HepG2 (cell line): ENCODE measurements at regions not wholly inside any gene's neighbourhood (a gene's known extent, or its start where the extent isn't known, plus 50 kb on each side); places are given as distances from the start of the nearest gene placed in this dataset.

Source experiments
- ATAC-seq: fragments of 200-7000 bp; cut with Tn5 transposase; 3 replicates; pipeline ENCODE4 v1.9.1; 2020; ENCODE audit warnings: mild to moderate bottlenecking, moderate library complexity
- BruUV-seq: library from RNA; stranded (reverse); fragments of 400-500 nt; replicated peaks from 2 replicates; lab custom pipeline; 2021; lab: Mats Ljungman, UMichigan
- CTCF ChIA-PET: fragments of 300-600 bp; formaldehyde crosslinking; extraction: SDS; loops from one replicate; lab custom pipeline; 2021; ENCODE audit warnings: low total read pairs, inconsistent platforms, low intra/inter-chr PET ratio; lab: Yijun Ruan, JAX
- POLR2A ChIA-PET: fragments of 350-600 bp; sonication (Branson Sonifier 250); formaldehyde crosslinking; loops from one replicate; lab custom pipeline; 2020; ENCODE audit warnings: antibody characterized with exemption, inconsistent platforms; lab: Yijun Ruan, JAX
- DNase-seq: peaks from one replicate; pipeline ENCODE4 v3.0.0-alpha.2; 2015; ENCODE audit warnings: low spot score
- FAIRE-seq: peaks from 3 replicates; lab custom pipeline; 2011; peaks lifted over from hg19 to GRCh38; lab: Jason Lieb, UNC
- H2AFZ ChIP-seq: one replicate; pipeline ENCODE4 v1.6.1; 2011; ENCODE audit warnings: low read length, inconsistent platforms
- H3K27ac ChIP-seq: fragments of 300-600 bp; 3 replicates; pipeline ENCODE4 v1.8.0; 2011; ENCODE audit warnings: mixed run types, mild to moderate bottlenecking, mixed read lengths, low read length, inconsistent platforms; ENCODE audit not compliant: insufficient read depth; ENCODE audit errors: extremely low read length
- H3K27me3 ChIP-seq, 2 experiments: fragments of 200-600 bp in 1 of 2; 2 replicates in 1 of 2; 3 replicates in 1 of 2; pipeline versions ENCODE4 v1.6.0 to v1.8.0; 2011; ENCODE audit warnings: low read length in 2 of 2, mild to moderate bottlenecking in 2 of 2, moderate library complexity in 2 of 2, inconsistent platforms in 1 of 2; ENCODE audit not compliant: insufficient read depth in 2 of 2, control insufficient read depth in 1 of 2
- H3K36me3 ChIP-seq, 2 experiments: fragments of 200-600 bp in 1 of 2; replicated peaks in 1 of 2; 2 replicates in 1 of 2; 3 replicates in 1 of 2; pipeline versions ENCODE4 v1.5.1 to v1.8.0; 2011; ENCODE audit warnings: low read length in 2 of 2, inconsistent platforms in 1 of 2; ENCODE audit not compliant: insufficient read depth in 2 of 2, control insufficient read depth in 1 of 2
- H3K4me1 ChIP-seq: 2 replicates; pipeline ENCODE4 v1.5.1; 2012; ENCODE audit warnings: low read length, inconsistent platforms; ENCODE audit not compliant: insufficient read depth
- H3K4me2 ChIP-seq: 2 replicates; pipeline ENCODE4 v1.6.0; 2011; ENCODE audit warnings: low read depth, low read length, inconsistent platforms
- H3K4me3 ChIP-seq, 3 experiments: fragments of 200-600 bp in 1 of 3; sonication (generic), shearing (Covaris generic) in 1 of 3; replicated peaks in 1 of 3; 2 replicates each; pipeline ENCODE4 v1.5.1; 2011 to 2016; ENCODE audit warnings: low read length in 3 of 3, inconsistent platforms in 2 of 3, low read depth in 2 of 3, mild to moderate bottlenecking in 2 of 3, control low read depth in 1 of 3, mixed read lengths in 1 of 3; ENCODE audit not compliant: insufficient read depth in 1 of 3
- H3K79me2 ChIP-seq: one replicate; pipeline ENCODE4 v1.6.1; 2011; ENCODE audit warnings: low read length, inconsistent platforms; ENCODE audit not compliant: insufficient read depth
- H3K9ac ChIP-seq: 2 replicates; pipeline ENCODE4 v1.6.0; 2011; ENCODE audit warnings: mild to moderate bottlenecking, low read depth, low read length, inconsistent platforms; ENCODE audit not compliant: insufficient read depth
- H3K9me3 ChIP-seq: 2 replicates; pipeline ENCODE4 v1.5.1; 2012; ENCODE audit warnings: mild to moderate bottlenecking, low read length
- H4K20me1 ChIP-seq: 2 replicates; pipeline ENCODE4 v1.6.0; 2011; ENCODE audit warnings: inconsistent platforms, mild to moderate bottlenecking, low read length, moderate library complexity; ENCODE audit not compliant: insufficient read depth
- AKNA ChIP-seq: sonication (generic); formaldehyde crosslinking; IDR thresholded peaks from 2 replicates; pipeline ENCODE4 v1.4.0; 2020; ENCODE audit warnings: missing genetic modification reagents, borderline replicate concordance
- ESRRA ChIP-seq: sonication (generic); formaldehyde crosslinking; IDR thresholded peaks from 2 replicates; pipeline ENCODE4 v1.5.1; 2020; ENCODE audit warnings: mild to moderate bottlenecking, low read depth, missing genetic modification reagents
- PHF21A ChIP-seq: sonication (generic); formaldehyde crosslinking; IDR thresholded peaks from 2 replicates; pipeline ENCODE4 v1.5.0; 2020; ENCODE audit warnings: mild to moderate bottlenecking, missing genetic modification reagents
- PRDM10 ChIP-seq: sonication (generic); formaldehyde crosslinking; IDR thresholded peaks from 2 replicates; pipeline ENCODE4 v1.4.0; 2020; ENCODE audit warnings: low read depth, missing genetic modification reagents
- REST ChIP-seq, 2 experiments: IDR thresholded peaks; 2 replicates each; pipeline ENCODE4 v1.6.1; 2011 to 2012; ENCODE audit warnings: low read length in 2 of 2, borderline replicate concordance in 1 of 2, low read depth in 1 of 2, mild to moderate bottlenecking in 1 of 2, moderate library complexity in 1 of 2
- TBP ChIP-seq: sonication (generic); formaldehyde crosslinking; IDR thresholded peaks from 2 replicates; pipeline ENCODE4 v1.5.0; 2020; ENCODE audit warnings: missing genetic modification reagents
- ZBTB21 ChIP-seq: sonication (generic); formaldehyde crosslinking; IDR thresholded peaks from 2 replicates; pipeline ENCODE4 v1.4.0; 2020; ENCODE audit warnings: missing genetic modification reagents
- ZFP62 ChIP-seq: sonication (generic); formaldehyde crosslinking; IDR thresholded peaks from 2 replicates; pipeline ENCODE4 v1.4.0; 2020; ENCODE audit warnings: missing genetic modification reagents
- ZNF710 ChIP-seq: sonication (generic); formaldehyde crosslinking; IDR thresholded peaks from 2 replicates; pipeline ENCODE4 v1.5.0; 2020; ENCODE audit warnings: mild to moderate bottlenecking, missing genetic modification reagents, borderline replicate concordance
- WGBS: methylation state at CpG from one replicate; pipeline ENCODE4 v1.1.6; 2017; ENCODE audit warnings: low lambda C conversion rate; 5-methylcytosine and 5-hydroxymethylcytosine counted together
- in situ Hi-C: cut with HindIII; loops from 2 replicates; pipeline ENCODE4 v1.10.0; 2017; ENCODE audit warnings: low pct_unique_long_range_greater_than_20kb; ENCODE audit not compliant: extremely low pct_ligation_motif_present
- intact Hi-C: fragments of 100-400 bp; cut with micrococcal nuclease; formaldehyde crosslinking; loops from one replicate; pipeline ENCODE4 v1.10.0; 2022; ENCODE audit not compliant: unreplicated experiment

DNA sequence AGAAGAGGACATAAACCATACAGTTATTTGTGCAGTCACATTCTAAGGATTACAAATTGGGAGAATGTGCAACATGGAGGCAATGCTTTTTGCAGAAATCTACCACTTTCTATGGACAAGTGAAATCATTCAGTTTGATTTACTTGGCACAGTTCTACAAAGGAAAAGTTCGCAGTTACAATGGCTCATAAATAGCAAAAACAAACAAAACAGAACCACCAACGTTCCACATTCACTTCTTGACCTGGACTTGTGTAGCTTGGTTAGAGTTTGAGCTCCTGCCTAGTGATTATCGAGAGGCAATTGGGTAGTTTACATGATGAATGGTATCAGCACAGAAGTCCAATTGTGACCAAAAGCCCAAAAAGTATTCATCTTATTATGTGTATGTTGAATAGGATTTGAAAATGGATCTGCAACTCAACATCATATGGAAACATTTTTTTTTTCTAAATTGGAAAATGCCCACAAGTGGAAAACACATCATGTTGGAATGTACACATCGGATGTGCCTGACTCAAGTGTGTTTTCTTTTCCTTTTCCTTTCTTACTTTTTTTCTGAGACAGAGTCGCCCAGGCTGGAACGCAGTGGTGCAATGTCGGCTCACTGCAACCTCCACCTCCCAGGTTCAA, 123.8 kb downstream of the LUZP4 start:
- Histone ChIP-seq H3K27me3 (no peaks in the 10 kb centered on the region), H4K20me1 (no peaks in the 10 kb centered on the region), H3K4me2 (no peak overlapping the region), H3K9me3 (no peaks in the 10 kb centered on the region), H3K27ac (no peak overlapping the region), H3K9ac (no peak overlapping the region), H3K4me3 (no peak overlapping the region), H3K4me1 (no peaks in the 10 kb centered on the region), H3K79me2 (no peaks in the 10 kb centered on the region), H2AFZ (no peak overlapping the region), H3K36me3 (no peaks in the 10 kb centered on the region)
- intact Hi-C loops: no loop called here
- POLR2A ChIA-PET: no interaction called here
- 42% methylated on average over 7 of the region's 7 CpGs for WGBS
- ATAC-seq: no peak
- no TSS peak for BruUV-seq
- no peak for FAIRE-seq
- no peak for DNase-seq
- CTCF ChIA-PET: no interaction called here
- in situ Hi-C loops: no loop called here
- TF ChIP-seq PRDM10 (CRISPR knock-in tag) (no peak), ZBTB21 (CRISPR knock-in tag) (no peak), REST (IDR thresholded peaks at IDR 0.05; ENCODE audit: borderline replicate concordance in 1 of 2, low read depth in 1 of 2, low read length in 2 of 2) (no peak), TBP (CRISPR knock-in tag) (no peak), ZNF710 (CRISPR knock-in tag) (no peak), ESRRA (no peak), PHF21A (no peak), AKNA (CRISPR knock-in tag) (no peak), ZFP62 (no peak)
